GM10248 (cell line): ENCODE measurements at regions not wholly inside any gene's neighbourhood (a gene's known extent, or its start where the extent isn't known, plus 50 kb on each side); places are given as distances from the start of the nearest gene placed in this dataset.

Experiments used
- CTCF ChIA-PET: fragments of 300-600 bp; sonication (Branson Sonifier 250); formaldehyde crosslinking; extraction: SDS; loops from one replicate; lab custom pipeline; 2021; ENCODE audit warnings: antibody characterized with exemption; lab: Yijun Ruan, JAX
- POLR2A ChIA-PET: fragments of 350-650 bp; sonication (Branson Sonifier 250); formaldehyde crosslinking; extraction: SDS; loops from one replicate; lab custom pipeline; 2020; ENCODE audit warnings: antibody characterized with exemption; lab: Yijun Ruan, JAX
- DNase-seq: peaks from one replicate; pipeline ENCODE4 v3.0.0; 2012; ENCODE audit errors: extremely low spot score
- TF ChIP-seq, protein P1 (sequence below): IDR thresholded peaks from 2 replicates; pipeline ENCODE4 v1.5.1; 2012; ENCODE audit warnings: mild to moderate bottlenecking, low read depth; ENCODE audit errors: extremely low read depth, missing control alignments, control extremely low read depth

DNA sequence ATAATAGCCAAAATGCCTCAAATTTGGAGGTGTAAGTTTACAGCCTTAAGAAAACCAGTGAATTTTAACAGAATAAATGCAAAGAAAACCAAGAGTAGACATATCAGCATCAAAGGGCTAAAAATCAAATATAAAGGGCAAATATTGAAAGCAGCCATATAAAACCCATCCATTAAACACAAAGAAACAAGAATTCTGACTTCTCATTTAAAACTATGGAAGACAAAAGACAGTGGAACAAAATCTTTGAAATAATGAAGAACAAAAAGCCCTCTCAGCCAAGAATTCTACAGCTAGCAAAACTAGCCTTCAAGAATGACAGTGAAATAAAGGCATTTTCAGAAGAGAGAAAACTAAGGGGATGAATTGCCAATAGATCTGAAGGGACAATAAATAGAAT lies 91.3 kb upstream of the FST start:
- CTCF ChIA-PET = no interaction called here
- no peak for DNase-seq
- POLR2A ChIA-PET = no interaction called here
- TF ChIP-seq, protein P1, sequence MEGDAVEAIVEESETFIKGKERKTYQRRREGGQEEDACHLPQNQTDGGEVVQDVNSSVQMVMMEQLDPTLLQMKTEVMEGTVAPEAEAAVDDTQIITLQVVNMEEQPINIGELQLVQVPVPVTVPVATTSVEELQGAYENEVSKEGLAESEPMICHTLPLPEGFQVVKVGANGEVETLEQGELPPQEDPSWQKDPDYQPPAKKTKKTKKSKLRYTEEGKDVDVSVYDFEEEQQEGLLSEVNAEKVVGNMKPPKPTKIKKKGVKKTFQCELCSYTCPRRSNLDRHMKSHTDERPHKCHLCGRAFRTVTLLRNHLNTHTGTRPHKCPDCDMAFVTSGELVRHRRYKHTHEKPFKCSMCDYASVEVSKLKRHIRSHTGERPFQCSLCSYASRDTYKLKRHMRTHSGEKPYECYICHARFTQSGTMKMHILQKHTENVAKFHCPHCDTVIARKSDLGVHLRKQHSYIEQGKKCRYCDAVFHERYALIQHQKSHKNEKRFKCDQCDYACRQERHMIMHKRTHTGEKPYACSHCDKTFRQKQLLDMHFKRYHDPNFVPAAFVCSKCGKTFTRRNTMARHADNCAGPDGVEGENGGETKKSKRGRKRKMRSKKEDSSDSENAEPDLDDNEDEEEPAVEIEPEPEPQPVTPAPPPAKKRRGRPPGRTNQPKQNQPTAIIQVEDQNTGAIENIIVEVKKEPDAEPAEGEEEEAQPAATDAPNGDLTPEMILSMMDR = no peak

DNA sequence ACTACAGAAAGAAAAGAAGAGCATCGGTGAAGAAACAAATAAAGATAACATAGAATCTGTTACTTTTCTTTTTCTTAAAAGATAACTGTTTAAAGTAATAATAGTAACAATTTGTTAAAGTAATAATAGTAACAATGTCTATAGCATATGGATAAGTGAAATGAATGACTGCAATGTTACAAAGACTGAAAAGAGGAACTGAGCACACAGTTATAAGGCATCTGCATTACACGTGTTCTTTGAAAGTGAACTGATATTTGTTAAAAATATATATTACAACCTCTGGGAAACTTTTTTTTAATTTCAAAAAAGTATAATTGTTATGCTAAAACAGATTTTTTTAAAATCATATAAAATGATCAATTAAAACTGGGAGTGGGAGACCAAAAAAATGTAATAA lies 88.4 kb upstream of the FST start:
- TF ChIP-seq, protein P1 = no peak
- CTCF ChIA-PET = no interaction called here
- DNase-seq = no peak
- POLR2A ChIA-PET = no interaction called here

DNA sequence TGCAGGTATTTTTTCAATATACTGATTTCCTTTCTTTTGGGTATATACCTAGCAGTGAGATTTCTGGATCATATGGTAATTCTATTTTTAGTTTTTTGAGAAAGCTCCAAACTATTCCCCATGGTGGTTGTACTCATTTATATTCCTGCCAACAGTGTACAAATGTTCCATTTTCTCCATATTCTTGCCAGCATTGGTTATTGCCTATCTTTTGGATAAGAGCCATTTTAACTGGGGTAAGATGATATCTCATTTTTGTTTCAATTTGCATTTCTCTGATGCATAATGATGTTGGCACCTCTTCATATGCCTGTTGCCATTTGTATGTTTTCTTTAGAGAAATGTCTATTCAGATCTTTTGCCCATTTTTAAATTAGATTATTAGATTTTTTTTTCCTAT lies 85.6 kb upstream of the FST start:
- TF ChIP-seq, protein P1 = no peak
- POLR2A ChIA-PET = no interaction called here
- DNase-seq = no peak
- CTCF ChIA-PET = no interaction called here

DNA sequence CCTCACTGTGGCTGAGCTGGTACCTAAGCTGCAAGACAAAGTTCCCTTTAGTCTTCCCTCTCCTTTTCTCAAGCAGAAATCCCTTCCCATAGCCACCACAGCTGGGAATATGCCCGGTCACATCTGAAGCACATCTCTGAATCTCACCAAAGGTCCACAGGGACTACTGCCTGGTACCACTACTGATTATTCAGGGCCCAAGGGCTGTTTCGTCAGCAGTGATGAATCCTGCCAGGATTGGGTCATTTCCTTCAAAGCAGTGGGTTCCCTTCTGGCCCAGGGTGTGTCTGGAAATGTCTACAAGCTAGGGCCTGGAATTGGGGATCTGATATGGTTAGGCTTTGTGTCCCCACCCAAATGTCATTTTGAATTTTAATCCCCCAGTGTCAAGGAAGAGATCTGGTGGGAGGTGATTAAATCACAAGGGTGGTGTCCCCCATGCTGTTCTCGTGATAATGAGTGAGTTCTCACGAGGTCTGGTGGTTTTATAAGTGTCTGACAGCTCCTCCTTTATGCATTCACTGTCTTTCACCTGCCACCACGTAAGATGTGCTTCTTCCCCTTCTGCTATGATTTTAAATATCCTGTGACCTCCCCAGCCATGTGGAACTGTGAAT lies 83.2 kb upstream of the FST start:
- DNase-seq = no peak
- POLR2A ChIA-PET = no interaction called here
- TF ChIP-seq, protein P1 = no peak
- CTCF ChIA-PET = no interaction called here

DNA sequence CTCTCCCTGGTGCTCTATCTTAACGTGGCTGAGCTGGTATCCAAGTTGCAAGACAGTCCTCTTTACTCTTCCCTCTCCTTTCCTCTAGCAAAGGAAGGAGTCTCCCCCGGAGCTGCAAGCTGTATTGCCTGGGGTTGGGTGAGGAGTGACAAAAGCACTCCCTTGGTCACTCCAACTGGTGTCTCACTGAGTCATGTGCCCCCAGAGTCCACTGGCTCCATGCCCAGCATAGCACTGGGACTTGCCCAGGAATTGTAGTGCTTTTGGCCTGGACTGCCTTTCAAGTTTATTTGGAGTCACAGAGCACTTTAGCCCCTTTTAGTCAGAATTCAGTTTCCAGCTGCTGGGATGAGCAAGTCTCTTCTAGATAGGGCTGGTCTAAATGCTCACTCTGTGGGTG lies 82.6 kb upstream of the FST start:
- ChIA-PET POLR2A (no interaction called here), CTCF (no interaction called here)
- TF ChIP-seq, protein P1 = no peak
- DNase-seq = no peak

DNA sequence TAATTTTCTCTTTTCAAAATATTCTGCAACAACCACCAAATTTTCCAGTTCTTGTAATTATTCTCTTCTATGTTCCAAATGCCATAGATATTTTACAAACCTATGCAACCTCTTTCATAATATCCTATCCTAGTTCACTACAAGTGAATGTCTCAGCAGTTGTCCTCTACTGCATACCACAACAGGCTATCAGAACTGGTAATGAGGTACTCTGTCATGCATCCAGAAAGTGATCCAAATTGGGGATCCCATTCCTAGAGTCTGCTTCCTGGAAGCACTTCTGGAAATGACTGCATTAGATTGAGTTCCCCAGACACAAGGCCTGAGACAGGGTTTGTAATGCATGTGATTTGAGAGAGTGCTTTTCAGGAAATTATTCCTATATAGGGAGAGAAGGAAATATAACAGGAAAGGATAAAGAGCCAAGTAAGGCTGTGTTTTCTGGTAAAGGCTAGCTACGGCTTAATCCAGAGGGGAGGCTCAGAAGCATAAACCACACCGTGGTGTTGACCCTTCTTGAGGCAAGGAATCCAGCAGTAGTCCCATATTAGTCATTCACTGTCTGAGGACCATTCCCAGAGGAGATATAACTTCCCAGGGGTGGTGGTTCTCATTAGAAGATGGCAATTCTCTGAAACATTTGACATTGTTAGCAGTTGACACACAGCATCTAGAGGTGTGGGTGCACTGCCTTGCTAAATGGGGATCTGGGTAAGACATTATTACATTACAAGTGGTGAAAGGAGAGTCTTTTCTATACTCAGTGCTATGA lies 80.3 kb upstream of the FST start:
- DNase-seq = no peak
- POLR2A ChIA-PET = no interaction called here
- TF ChIP-seq, protein P1 = no peak
- CTCF ChIA-PET = no interaction called here

DNA sequence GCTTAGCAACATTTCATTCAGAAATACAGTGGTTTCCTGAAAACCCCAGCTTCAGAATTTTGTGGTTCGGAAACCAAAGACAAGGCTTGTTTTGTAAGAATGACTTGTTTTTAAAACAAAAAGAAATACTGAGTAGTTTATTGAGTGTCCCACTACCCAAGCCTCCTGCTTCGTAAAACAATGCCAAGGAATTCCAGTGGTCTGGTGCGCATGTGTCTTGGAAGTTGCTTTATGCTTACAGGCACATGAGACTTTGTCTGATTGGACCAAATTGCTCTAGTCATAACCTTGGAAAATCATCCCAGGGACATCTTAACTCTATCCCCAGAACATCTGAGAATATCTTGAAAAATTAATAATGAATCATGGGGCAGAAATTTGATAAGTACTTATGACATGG lies 77.1 kb upstream of the FST start:
- no peak for DNase-seq
- ChIA-PET CTCF (interaction anchor here (1.1 kb wide), 1 partner anchor 17 kb away, joined by 3 read pairs; no protein-coding TSS in a partner anchor), POLR2A (no interaction called here)
- TF ChIP-seq, protein P1 = no peak
